Heart left ventricle (tissue), 16 donors: ENCODE measurements at regions not wholly inside any gene's neighbourhood (a gene's known extent, or its start where the extent isn't known, plus 50 kb on each side); places are given as distances from the start of the nearest gene placed in this dataset.

Experiments used
- ATAC-seq, 4 donors: fragments of 200-7000 bp; cut with Tn5 transposase; one replicate each; pipeline ENCODE4 v1.9.1; 2020 to 2022; ENCODE audit warnings: moderate library complexity in 4 of 4, mild to moderate bottlenecking in 3 of 4, moderate number of reproducible peaks in 1 of 4
- DNase-seq, 5 donors: peaks; one replicate each; pipeline ENCODE4 v3.0.0-alpha.2; 2020
- H3K27ac ChIP-seq, 12 donors: fragments of 200-600 bp; sonication (generic) in 4 of 12; one replicate each; pipeline versions ENCODE4 v1.5.0 to v1.8.0; 2016 to 2022; ENCODE audit warnings: mild to moderate bottlenecking in 2 of 12
- H3K27me3 ChIP-seq, 9 donors: fragments of 200-600 bp; sonication (generic) in 2 of 9; one replicate each; pipeline versions ENCODE4 v1.5.1 to v1.8.0; 2016 to 2022; ENCODE audit warnings: mild to moderate bottlenecking in 3 of 9
- H3K36me3 ChIP-seq, 9 donors: fragments of 200-600 bp; sonication (generic) in 2 of 9; one replicate each; pipeline versions ENCODE4 v1.5.0 to v1.8.0; 2018 to 2022; ENCODE audit warnings: mild to moderate bottlenecking in 2 of 9
- H3K4me1 ChIP-seq, 12 donors: fragments of 200-600 bp; sonication (generic) in 4 of 12; one replicate each; pipeline versions ENCODE4 v1.5.0 to v1.8.0; 2016 to 2022; ENCODE audit warnings: mild to moderate bottlenecking in 3 of 12
- H3K4me3 ChIP-seq, 12 donors: fragments of 200-600 bp; sonication (generic) in 4 of 12; one replicate each; pipeline versions ENCODE4 v1.5.0 to v1.8.0; 2017 to 2022; ENCODE audit warnings: mild to moderate bottlenecking in 9 of 12, moderate library complexity in 4 of 12
- H3K9me3 ChIP-seq, 12 donors: fragments of 200-600 bp; sonication (generic) in 4 of 12; one replicate each; pipeline versions ENCODE4 v1.5.0 to v1.8.0; 2016 to 2022; ENCODE audit warnings: mild to moderate bottlenecking in 1 of 12
- POLR2A ChIP-seq, 2 donors: fragments of 450-650 bp; IDR thresholded peaks; one replicate each; pipeline ENCODE4 v1.6.1; 2017; ENCODE audit warnings: antibody characterized with exemption in 2 of 2, mild to moderate bottlenecking in 2 of 2, moderate library complexity in 2 of 2
- WGBS, 4 donors: extraction: QIAGEN DNeasy Blood & Tissue Kit in 2 of 4; methylation state at CpG; one replicate each; pipeline versions ENCODE4 v1.1.5 to v1.1.7; 2013 to 2018; 5-methylcytosine and 5-hydroxymethylcytosine counted together
- intact Hi-C, 10 donors: fragments of 100-400 bp; cut with DNase I; formaldehyde crosslinking; loops; one replicate each; pipeline versions ENCODE4 v1.11.1 to v1.14.2; 2022
- TF ChIP-seq, protein P1 (sequence below), 12 donors: fragments of 200-600 bp; sonication (generic) in 4 of 12; IDR thresholded peaks; one replicate each; pipeline versions ENCODE4 v1.5.0 to v1.8.0; 2018 to 2022; ENCODE audit warnings: antibody characterized with exemption in 12 of 12, mild to moderate bottlenecking in 5 of 12
- donor health status: ischemic (EF 13 %, LVEDD 7.1; RV severe dilation, severe dysfunction).
- donor health status: healthy with polysubstance abuse.
- donor health status: DM: no; HTN: yes; CAD: no.
- donor health status: DM: no; HTN: no; CAD: no.
- donor health status: ischemic (EF 25% LVEDD 6.9; RV normal size, moderate dysfunction).
- donor health status: ischemic (EF 25% LVEDD 5.7; RV mildly dilated, moderate dysfunction).
- donor health status: healthy.
- donor health status: DM: yes; HTN: yes; CAD: no.
- donor health status: ischemic (EF 35%, LVEDD 5.7; RV mildly dilated, moderate dysfunction).
- donor health status: nonischemic (EF 11% LVEDD 7.7; RV severe dilation, severe dysfunction).
- donor health status: DM: yes; HTN: yes; CAD: no.
- donor health status: PGD.
- donor health status: ischemic (EF 29% LVEDD 5.4; RV normal size, mild dysfunction).
- donor health status: nonischemic (EF 23%, LVEDD 6.1; RV moderate dilation, normal function).

GRCh38 chr22:22705328-22706100, 61.1 kb downstream of the GGTLC2 start:
- WGBS, 4 donors, result 69 to 79% (median 74%) methylated on average over 5 of the region's 5 CpGs
- no peaks in the 10 kb centered on the region for H3K9me3 ChIP-seq

DNA sequence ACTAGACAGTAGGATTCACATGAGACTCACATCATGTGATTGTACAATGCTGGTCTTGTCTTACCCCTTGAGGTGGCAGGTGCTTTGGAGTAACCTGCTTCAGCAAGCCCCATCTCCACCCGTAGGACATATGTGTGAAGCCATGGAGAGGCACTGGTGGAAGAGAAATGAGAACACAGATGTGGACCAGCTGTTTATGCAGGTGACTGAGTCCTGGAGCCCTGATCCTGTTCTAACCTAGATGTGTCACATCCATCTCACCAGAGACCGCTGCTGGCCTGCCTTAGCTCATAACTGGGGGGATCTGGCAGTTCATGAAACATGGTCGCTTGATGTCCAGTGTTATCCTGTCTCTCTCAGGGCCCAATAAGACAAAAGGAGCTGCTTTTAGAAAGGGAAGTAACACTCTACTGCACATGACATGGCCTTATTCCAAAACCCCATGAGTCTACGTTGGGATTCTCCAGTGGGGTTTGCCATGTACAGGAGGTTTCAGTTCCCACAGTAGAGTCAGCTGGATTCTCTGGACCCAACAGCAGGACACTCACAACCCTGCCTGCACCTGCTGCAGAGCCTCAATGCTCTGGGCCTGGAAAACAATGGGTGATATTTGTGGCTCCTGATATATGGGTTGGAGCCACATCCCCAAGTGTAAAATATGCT, 62.0 kb downstream of the GGTLC2 start:
- WGBS, 4 donors, result 37 to 45% (median 44%) methylated on average over 4 of the region's 4 CpGs
- peaks cover 0 to 15% (median 0%) of the 10 kb centered on the region in 9 donors for H3K27me3 ChIP-seq
- ATAC-seq, result peak in 2 of 4 donors; percentile 22 to 50

More at GRCh38 chr22:22705328-22706100, 61.1 kb downstream of the GGTLC2 start:
- no peaks in the 10 kb centered on the region for H3K36me3 ChIP-seq
- no peaks in the 10 kb centered on the region for H3K4me1 ChIP-seq
- no peak for TF ChIP-seq POLR2A (IDR thresholded peaks at IDR 0.05)
- TF ChIP-seq, protein P1, sequence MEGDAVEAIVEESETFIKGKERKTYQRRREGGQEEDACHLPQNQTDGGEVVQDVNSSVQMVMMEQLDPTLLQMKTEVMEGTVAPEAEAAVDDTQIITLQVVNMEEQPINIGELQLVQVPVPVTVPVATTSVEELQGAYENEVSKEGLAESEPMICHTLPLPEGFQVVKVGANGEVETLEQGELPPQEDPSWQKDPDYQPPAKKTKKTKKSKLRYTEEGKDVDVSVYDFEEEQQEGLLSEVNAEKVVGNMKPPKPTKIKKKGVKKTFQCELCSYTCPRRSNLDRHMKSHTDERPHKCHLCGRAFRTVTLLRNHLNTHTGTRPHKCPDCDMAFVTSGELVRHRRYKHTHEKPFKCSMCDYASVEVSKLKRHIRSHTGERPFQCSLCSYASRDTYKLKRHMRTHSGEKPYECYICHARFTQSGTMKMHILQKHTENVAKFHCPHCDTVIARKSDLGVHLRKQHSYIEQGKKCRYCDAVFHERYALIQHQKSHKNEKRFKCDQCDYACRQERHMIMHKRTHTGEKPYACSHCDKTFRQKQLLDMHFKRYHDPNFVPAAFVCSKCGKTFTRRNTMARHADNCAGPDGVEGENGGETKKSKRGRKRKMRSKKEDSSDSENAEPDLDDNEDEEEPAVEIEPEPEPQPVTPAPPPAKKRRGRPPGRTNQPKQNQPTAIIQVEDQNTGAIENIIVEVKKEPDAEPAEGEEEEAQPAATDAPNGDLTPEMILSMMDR (IDR thresholded peaks at IDR 0.05), result no peak
- ATAC-seq (no peak), DNase-seq (no peak)
- no peak overlapping the region for H3K4me3 ChIP-seq
- intact Hi-C loops, result loop anchor here in 3 of 10 donors (2.0 to 5.0 kb wide), 2 partner anchors 59 to 62 kb away; no protein-coding TSS in a partner anchor
- no peak overlapping the region for H3K27ac ChIP-seq
- peaks cover 0 to 12% (median 0%) of the 10 kb centered on the region in 9 donors for H3K27me3 ChIP-seq

GRCh38 chr22:22709719-22710445, 65.5 kb downstream of the GGTLC2 start:
- intact Hi-C loops, result loop anchor here in 1 of 10 donors (5.0 kb wide), 1 partner anchor 57 kb away; no protein-coding TSS in a partner anchor
- H3K27me3 ChIP-seq, result peaks cover 0 to 18% (median 0%) of the 10 kb centered on the region in 9 donors
- DNase-seq, result no peak

More for the DNA sequence above, 62.0 kb downstream of the GGTLC2 start:
- Histone ChIP-seq H3K4me1 (no peaks in the 10 kb centered on the region), H3K27ac (no peak overlapping the region), H3K36me3 (no peaks in the 10 kb centered on the region), H3K4me3 (no peak overlapping the region), H3K9me3 (no peaks in the 10 kb centered on the region)
- intact Hi-C loops, result loop anchor here in 3 of 10 donors (2.0 to 5.0 kb wide), 2 partner anchors 58 to 61 kb away; no protein-coding TSS in a partner anchor
- TF ChIP-seq, protein P1 (IDR thresholded peaks at IDR 0.05), result no peak
- TF ChIP-seq POLR2A (IDR thresholded peaks at IDR 0.05), result no peak
- DNase-seq, result no peak

More at GRCh38 chr22:22709719-22710445, 65.5 kb downstream of the GGTLC2 start:
- Histone ChIP-seq H3K4me1 (peaks cover 0 to 7% (median 0%) of the 10 kb centered on the region in 12 donors), H3K9me3 (no peaks in the 10 kb centered on the region), H3K4me3 (no peak overlapping the region), H3K36me3 (no peaks in the 10 kb centered on the region), H3K27ac (no peak overlapping the region)
- no peak for ATAC-seq
- no peak for TF ChIP-seq POLR2A (IDR thresholded peaks at IDR 0.05)
- TF ChIP-seq, protein P1 (IDR thresholded peaks at IDR 0.05), result no peak
- WGBS, 4 donors, result 42 to 61% (median 54%) methylated on average over 4 of the region's 4 CpGs
